ENCODE measurements at regions not wholly inside any gene's neighbourhood (a gene's known extent, or its start where the extent isn't known, plus 50 kb on each side); places are given as distances from the start of the nearest gene placed in this dataset.

- FAIRE-seq = no peak
Observed at GRCh38 chr14:84792722-84793410, 737.1 kb upstream of the FLRT2 start.

GRCh38 chr14:84797326-84797725 is 732.6 kb upstream of the FLRT2 start:
- FAIRE-seq = no peak

GRCh38 chr14:84804468-84804867 is 725.5 kb upstream of the FLRT2 start:
- no peak for FAIRE-seq

- FAIRE-seq = no peak
Observed at GRCh38 chr14:84804895-84805294, 725.0 kb upstream of the FLRT2 start.

- FAIRE-seq = no peak
Observed at GRCh38 chr14:84806181-84806580, 723.8 kb upstream of the FLRT2 start.

GRCh38 chr14:84806622-84807021 is 723.3 kb upstream of the FLRT2 start:
- no peak for FAIRE-seq

- no peak for FAIRE-seq
Observed at GRCh38 chr14:84807673-84808072, 722.3 kb upstream of the FLRT2 start.

- FAIRE-seq = no peak
Observed at GRCh38 chr14:84809158-84809557, 720.8 kb upstream of the FLRT2 start.

- no peak for FAIRE-seq
Observed at GRCh38 chr14:84814391-84814790, 715.6 kb upstream of the FLRT2 start.

GRCh38 chr14:84819528-84819927 is 710.4 kb upstream of the FLRT2 start:
- FAIRE-seq = no peak

GRCh38 chr14:84825481-84826251 is 704.3 kb upstream of the FLRT2 start:
- FAIRE-seq = no peak

- FAIRE-seq = no peak
Observed at GRCh38 chr14:84826294-84826693, 703.6 kb upstream of the FLRT2 start.

GRCh38 chr14:84850595-84850994 is 679.3 kb upstream of the FLRT2 start:
- FAIRE-seq = no peak

GRCh38 chr14:84856751-84857534 is 673.0 kb upstream of the FLRT2 start:
- FAIRE-seq = no peak

- no peak for FAIRE-seq
Observed at GRCh38 chr14:84857571-84857970, 672.4 kb upstream of the FLRT2 start.

GRCh38 chr14:84859116-84859515 is 670.8 kb upstream of the FLRT2 start:
- FAIRE-seq = no peak

GRCh38 chr14:84864548-84865271 is 665.2 kb upstream of the FLRT2 start:
- no peak for FAIRE-seq

- no peak for FAIRE-seq
Observed at GRCh38 chr14:84871734-84872133, 658.2 kb upstream of the FLRT2 start.

GRCh38 chr14:84874436-84874835 is 655.5 kb upstream of the FLRT2 start:
- FAIRE-seq = no peak

GRCh38 chr14:84877061-84877460 is 652.9 kb upstream of the FLRT2 start:
- FAIRE-seq = no peak

GRCh38 chr14:84882830-84883229 is 647.1 kb upstream of the FLRT2 start:
- FAIRE-seq = no peak

GRCh38 chr14:84885061-84885460 is 644.9 kb upstream of the FLRT2 start:
- no peak for FAIRE-seq

- FAIRE-seq = no peak
Observed at GRCh38 chr14:84891404-84891803, 638.5 kb upstream of the FLRT2 start.
